ENCODE measurements at regions not wholly inside any gene's neighbourhood (a gene's known extent, or its start where the extent isn't known, plus 50 kb on each side); places are given as distances from the start of the nearest gene placed in this dataset.
A peak's percentile ranks its signal among the peaks of the same experiment; 100 is the strongest.

- H3K27ac Mint-ChIP-seq (ENCODE audit: unreplicated experiment) = no peak overlapping the region
- H3K9me3 Mint-ChIP-seq (ENCODE audit: unreplicated experiment) = peaks cover 8% of the 10 kb centered on the region
- H3K36me3 Mint-ChIP-seq (ENCODE audit: unreplicated experiment) = no peaks in the 10 kb centered on the region
- TF ChIP-seq, protein P1, sequence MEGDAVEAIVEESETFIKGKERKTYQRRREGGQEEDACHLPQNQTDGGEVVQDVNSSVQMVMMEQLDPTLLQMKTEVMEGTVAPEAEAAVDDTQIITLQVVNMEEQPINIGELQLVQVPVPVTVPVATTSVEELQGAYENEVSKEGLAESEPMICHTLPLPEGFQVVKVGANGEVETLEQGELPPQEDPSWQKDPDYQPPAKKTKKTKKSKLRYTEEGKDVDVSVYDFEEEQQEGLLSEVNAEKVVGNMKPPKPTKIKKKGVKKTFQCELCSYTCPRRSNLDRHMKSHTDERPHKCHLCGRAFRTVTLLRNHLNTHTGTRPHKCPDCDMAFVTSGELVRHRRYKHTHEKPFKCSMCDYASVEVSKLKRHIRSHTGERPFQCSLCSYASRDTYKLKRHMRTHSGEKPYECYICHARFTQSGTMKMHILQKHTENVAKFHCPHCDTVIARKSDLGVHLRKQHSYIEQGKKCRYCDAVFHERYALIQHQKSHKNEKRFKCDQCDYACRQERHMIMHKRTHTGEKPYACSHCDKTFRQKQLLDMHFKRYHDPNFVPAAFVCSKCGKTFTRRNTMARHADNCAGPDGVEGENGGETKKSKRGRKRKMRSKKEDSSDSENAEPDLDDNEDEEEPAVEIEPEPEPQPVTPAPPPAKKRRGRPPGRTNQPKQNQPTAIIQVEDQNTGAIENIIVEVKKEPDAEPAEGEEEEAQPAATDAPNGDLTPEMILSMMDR (IDR thresholded peaks at IDR 0.05) = no peak
- DNase-seq (ENCODE audit: extremely low spot score, unreplicated experiment) = no peak
- peak overlapping the region; percentile 63 for H3K4me3 Mint-ChIP-seq (ENCODE audit: unreplicated experiment)
- H3K27me3 Mint-ChIP-seq (ENCODE audit: unreplicated experiment) = peaks cover 7% of the 10 kb centered on the region
- peaks cover 9% of the 10 kb centered on the region for H3K4me1 Mint-ChIP-seq (ENCODE audit: unreplicated experiment)
Observed at GRCh38 chr17:33751702-33752065, 458.6 kb upstream of the ASIC2 start.

GRCh38 chr17:33753452-33753851, 460.4 kb upstream of the ASIC2 start:
- TF ChIP-seq, protein P1 (IDR thresholded peaks at IDR 0.05) = no peak
- Mint-ChIP-seq H3K4me3 (ENCODE audit: unreplicated experiment) (no peak overlapping the region), H3K9me3 (ENCODE audit: unreplicated experiment) (peaks cover 8% of the 10 kb centered on the region), H3K27ac (ENCODE audit: unreplicated experiment) (no peak overlapping the region), H3K4me1 (ENCODE audit: unreplicated experiment) (peaks cover 9% of the 10 kb centered on the region), H3K27me3 (ENCODE audit: unreplicated experiment) (peaks cover 7% of the 10 kb centered on the region), H3K36me3 (ENCODE audit: unreplicated experiment) (no peaks in the 10 kb centered on the region)
- DNase-seq (ENCODE audit: extremely low spot score, unreplicated experiment) = no peak

DNA sequence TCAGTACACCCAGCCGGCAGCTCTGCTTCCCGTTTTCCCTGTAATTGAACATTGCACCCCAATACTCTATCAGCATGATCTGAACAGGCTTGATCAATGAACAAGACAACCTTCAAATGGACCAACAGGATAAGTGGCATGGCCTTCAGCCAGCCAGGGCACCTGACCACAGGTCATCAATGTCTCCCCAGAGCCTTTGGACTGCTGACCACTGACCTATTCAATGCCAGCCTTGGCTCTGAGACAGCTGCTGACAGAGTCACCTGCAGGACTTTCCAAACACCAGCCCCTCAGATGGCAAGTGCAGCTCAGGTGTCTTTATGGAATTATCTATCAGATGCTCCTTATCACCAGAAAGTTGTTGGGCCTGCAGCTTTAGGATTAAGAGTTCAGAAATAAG, 462.9 kb upstream of the ASIC2 start:
- no peak overlapping the region for H3K27ac Mint-ChIP-seq (ENCODE audit: unreplicated experiment)

DNA sequence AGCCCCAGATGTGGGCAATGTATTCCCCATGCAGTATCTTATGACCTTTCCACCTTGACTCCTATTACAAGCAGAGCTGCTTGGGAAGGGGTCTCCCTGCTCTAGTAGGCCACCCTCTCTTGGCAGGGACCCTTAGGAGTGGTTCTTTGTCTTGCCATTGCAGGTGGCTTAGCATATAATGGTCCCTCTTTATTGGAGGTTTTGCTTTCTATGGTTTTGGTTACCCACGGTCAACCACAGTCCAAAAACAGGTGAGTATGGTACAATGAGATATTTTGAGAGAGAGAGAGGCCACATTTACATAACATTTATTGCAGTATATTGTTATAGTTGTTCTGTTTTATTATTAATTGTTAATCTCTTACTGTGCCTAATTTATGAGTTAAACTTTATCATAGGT, 472.8 kb upstream of the ASIC2 start:
- Mint-ChIP-seq H3K4me1 (ENCODE audit: unreplicated experiment) (no peaks in the 10 kb centered on the region), H3K4me3 (ENCODE audit: unreplicated experiment) (no peak overlapping the region), H3K27ac (ENCODE audit: unreplicated experiment) (no peak overlapping the region), H3K9me3 (ENCODE audit: unreplicated experiment) (no peaks in the 10 kb centered on the region), H3K36me3 (ENCODE audit: unreplicated experiment) (no peaks in the 10 kb centered on the region), H3K27me3 (ENCODE audit: unreplicated experiment) (no peaks in the 10 kb centered on the region)
- TF ChIP-seq, protein P1 (IDR thresholded peaks at IDR 0.05) = no peak
- no peak for DNase-seq (ENCODE audit: extremely low spot score, unreplicated experiment)

More for the DNA sequence above, 462.9 kb upstream of the ASIC2 start:
- Mint-ChIP-seq H3K36me3 (ENCODE audit: unreplicated experiment) (no peaks in the 10 kb centered on the region), H3K4me3 (ENCODE audit: unreplicated experiment) (no peak overlapping the region), H3K27me3 (ENCODE audit: unreplicated experiment) (peaks cover 7% of the 10 kb centered on the region), H3K4me1 (ENCODE audit: unreplicated experiment) (peaks cover 6% of the 10 kb centered on the region), H3K9me3 (ENCODE audit: unreplicated experiment) (peaks cover 8% of the 10 kb centered on the region)
- TF ChIP-seq, protein P1 (IDR thresholded peaks at IDR 0.05) = no peak
- no peak for DNase-seq (ENCODE audit: extremely low spot score, unreplicated experiment)

GRCh38 chr17:33766721-33767120, 473.6 kb upstream of the ASIC2 start:
- DNase-seq (ENCODE audit: extremely low spot score, unreplicated experiment) = no peak
- Mint-ChIP-seq H3K27ac (ENCODE audit: unreplicated experiment) (no peak overlapping the region), H3K9me3 (ENCODE audit: unreplicated experiment) (no peaks in the 10 kb centered on the region), H3K4me3 (ENCODE audit: unreplicated experiment) (no peak overlapping the region), H3K36me3 (ENCODE audit: unreplicated experiment) (no peaks in the 10 kb centered on the region), H3K4me1 (ENCODE audit: unreplicated experiment) (no peaks in the 10 kb centered on the region), H3K27me3 (ENCODE audit: unreplicated experiment) (no peaks in the 10 kb centered on the region)
- TF ChIP-seq, protein P1 (IDR thresholded peaks at IDR 0.05) = no peak

Measured in osteocyte (in vitro differentiated cells).